K562 (cell line): ENCODE measurements at regions not wholly inside any gene's neighbourhood (a gene's known extent, or its start where the extent isn't known, plus 50 kb on each side); places are given as distances from the start of the nearest gene placed in this dataset.

Experiments
- CCNT2 ChIP-seq: IDR thresholded peaks from 2 replicates; pipeline ENCODE4 v1.6.1; 2011; ENCODE audit warnings: borderline replicate concordance, low read depth, mild to moderate bottlenecking, moderate library complexity, mixed read lengths, low read length; ENCODE audit not compliant: insufficient read length; ENCODE audit errors: extremely low read depth
- SMARCA5 ChIP-seq: fragments of 450-650 bp; IDR thresholded peaks from 2 replicates; pipeline ENCODE4 v1.6.1; 2016
- SPI1 ChIP-seq: IDR thresholded peaks from 2 replicates; pipeline ENCODE4 v1.6.1; 2011; ENCODE audit warnings: low read depth, low read length, control low read depth, borderline replicate concordance
- ZNF408 ChIP-seq: fragments of 250-450 bp; sonication (Bioruptor Pico); IDR thresholded peaks from 2 replicates; pipeline ENCODE4 v1.4.0; 2020; ENCODE audit warnings: low read depth, mild to moderate bottlenecking, moderate library complexity
- ZNF644 ChIP-seq: fragments of 200-800 bp; sonication (Bioruptor generic); IDR thresholded peaks from 2 replicates; pipeline ENCODE4 v1.6.1; 2016; ENCODE audit warnings: low read depth, missing genetic modification characterization, missing compliant biosample characterization
- ZNF76 ChIP-seq: fragments of 250-450 bp; sonication (Bioruptor Pico); IDR thresholded peaks from 2 replicates; pipeline ENCODE4 v1.4.0; 2020; ENCODE audit warnings: mild to moderate bottlenecking, moderate library complexity, borderline replicate concordance
- TF ChIP-seq, protein P1 (sequence below), 2 experiments: fragments of 450-650 bp; IDR thresholded peaks; 2 replicates each; pipeline ENCODE4 v1.6.1; 2016; ENCODE audit warnings: mild to moderate bottlenecking in 2 of 2, borderline replicate concordance in 1 of 2, low read depth in 1 of 2, moderate library complexity in 1 of 2
- TF ChIP-seq, protein P2 (sequence below): fragments of 450-650 bp; IDR thresholded peaks from 2 replicates; pipeline ENCODE4 v1.6.1; 2017; ENCODE audit warnings: antibody characterized with exemption, mild to moderate bottlenecking
- TF ChIP-seq, protein P3 (sequence below), 2 experiments: IDR thresholded peaks; 2 replicates each; pipeline ENCODE4 v1.6.1; 2012; ENCODE audit warnings: improper control_type of control experiment in 2 of 2, low read depth in 2 of 2, low read length in 2 of 2, borderline replicate concordance in 1 of 2
- TF ChIP-seq, protein P4 (sequence below): fragments of 250-450 bp; sonication (Bioruptor Pico); IDR thresholded peaks from 2 replicates; pipeline ENCODE4 v1.5.0; 2020; ENCODE audit warnings: mild to moderate bottlenecking

DNA sequence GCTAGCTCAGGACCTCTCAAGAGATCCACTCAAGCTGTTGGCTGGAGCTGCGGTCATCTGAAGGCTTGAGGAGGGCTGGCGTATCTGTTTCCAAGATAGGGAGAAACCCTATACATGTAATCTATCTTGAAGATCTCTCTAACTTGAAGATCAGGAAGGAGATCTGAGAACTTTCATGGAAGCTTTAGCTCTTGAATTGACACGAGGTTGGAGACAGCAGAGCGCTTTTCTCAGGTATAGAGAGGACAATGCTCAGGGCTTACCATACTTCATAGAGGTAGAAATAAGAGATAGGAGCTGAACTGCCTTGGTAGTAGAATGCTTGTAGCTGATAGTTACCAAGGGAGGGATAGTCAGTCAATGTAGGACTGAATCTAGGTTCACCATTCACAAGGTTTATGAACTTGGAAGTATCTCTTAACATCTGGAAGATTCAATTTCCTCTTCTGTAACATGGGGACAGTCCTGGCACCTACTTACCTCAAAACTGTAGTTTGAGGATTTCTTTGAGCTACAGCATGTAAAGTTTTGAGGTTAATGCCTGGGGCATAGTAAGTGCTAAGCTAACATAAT, 267.0 kb upstream of the MAF start (continued):
- TF ChIP-seq, protein P1, sequence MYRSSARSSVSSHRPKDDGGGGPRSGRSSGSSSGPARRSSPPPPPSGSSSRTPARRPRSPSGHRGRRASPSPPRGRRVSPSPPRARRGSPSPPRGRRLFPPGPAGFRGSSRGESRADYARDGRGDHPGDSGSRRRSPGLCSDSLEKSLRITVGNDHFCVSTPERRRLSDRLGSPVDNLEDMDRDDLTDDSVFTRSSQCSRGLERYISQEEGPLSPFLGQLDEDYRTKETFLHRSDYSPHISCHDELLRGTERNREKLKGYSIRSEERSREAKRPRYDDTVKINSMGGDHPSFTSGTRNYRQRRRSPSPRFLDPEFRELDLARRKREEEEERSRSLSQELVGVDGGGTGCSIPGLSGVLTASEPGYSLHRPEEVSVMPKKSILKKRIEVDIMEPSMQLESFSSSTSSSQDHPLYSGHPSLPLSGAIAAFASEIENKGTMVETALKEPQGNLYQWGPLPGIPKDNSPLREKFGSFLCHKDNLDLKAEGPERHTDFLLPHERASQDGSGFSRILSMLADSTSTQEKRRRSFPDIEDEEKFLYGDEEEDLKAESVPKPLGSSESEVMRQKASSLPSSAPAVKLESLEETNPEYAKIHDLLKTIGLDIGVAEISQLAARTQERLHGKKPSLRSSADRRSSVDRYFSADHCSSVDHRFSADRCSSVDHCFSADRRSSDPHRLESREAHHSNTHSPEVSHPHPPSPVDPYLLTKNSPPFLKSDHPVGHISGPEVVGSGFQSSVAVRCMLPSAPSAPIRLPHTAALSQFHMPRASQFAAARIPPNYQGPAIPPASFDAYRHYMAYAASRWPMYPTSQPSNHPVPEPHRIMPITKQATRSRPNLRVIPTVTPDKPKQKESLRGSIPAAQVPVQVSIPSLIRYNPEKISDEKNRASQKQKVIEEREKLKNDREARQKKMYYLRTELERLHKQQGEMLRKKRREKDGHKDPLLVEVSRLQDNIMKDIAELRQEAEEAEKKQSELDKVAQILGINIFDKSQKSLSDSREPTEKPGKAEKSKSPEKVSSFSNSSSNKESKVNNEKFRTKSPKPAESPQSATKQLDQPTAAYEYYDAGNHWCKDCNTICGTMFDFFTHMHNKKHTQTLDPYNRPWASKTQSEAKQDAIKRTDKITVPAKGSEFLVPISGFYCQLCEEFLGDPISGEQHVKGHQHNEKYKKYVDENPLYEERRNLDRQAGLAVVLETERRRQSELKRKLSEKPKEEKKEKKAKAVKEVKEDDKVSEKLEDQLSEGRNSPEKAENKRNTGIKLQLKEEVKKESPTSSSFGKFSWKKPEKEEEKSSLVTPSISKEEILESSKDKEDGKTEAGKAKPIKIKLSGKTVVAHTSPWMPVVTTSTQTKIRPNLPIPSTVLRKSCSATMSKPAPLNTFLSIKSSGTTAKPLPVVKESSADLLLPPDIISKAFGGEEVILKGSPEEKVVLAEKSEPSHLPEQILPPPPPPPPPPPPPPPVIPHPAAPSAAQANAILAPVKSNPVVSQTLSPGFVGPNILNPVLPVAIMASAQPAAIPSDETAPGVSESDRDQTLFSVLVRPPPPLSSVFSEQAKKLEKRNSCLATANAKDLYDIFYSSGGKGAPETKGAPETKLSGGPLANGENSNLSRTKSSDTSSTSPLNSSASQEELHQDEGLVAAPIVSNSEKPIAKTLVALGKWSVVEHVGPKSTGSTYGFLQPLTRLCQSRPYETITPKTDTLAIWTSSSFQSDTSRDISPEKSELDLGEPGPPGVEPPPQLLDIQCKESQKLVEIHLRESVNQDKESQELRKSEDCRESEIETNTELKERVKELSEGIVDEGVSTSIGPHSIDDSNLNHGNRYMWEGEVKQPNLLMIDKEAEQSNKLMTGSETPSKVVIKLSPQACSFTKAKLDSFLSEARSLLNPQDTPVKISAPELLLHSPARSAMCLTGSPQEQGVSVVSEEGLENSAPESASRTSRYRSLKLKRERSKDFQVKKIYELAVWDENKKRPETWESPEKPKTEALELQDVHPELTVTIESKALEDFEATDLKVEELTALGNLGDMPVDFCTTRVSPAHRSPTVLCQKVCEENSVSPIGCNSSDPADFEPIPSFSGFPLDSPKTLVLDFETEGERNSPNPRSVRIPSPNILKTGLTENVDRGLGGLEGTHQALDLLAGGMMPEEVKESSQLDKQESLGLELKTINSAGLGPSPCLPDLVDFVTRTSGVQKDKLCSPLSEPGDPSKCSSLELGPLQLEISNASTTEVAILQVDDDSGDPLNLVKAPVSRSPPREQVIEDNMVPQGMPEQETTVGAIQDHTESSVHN (IDR thresholded peaks at IDR 0.05; ENCODE audit: borderline replicate concordance in 1 of 2, low read depth in 1 of 2) = no peak
- TF ChIP-seq, protein P2, sequence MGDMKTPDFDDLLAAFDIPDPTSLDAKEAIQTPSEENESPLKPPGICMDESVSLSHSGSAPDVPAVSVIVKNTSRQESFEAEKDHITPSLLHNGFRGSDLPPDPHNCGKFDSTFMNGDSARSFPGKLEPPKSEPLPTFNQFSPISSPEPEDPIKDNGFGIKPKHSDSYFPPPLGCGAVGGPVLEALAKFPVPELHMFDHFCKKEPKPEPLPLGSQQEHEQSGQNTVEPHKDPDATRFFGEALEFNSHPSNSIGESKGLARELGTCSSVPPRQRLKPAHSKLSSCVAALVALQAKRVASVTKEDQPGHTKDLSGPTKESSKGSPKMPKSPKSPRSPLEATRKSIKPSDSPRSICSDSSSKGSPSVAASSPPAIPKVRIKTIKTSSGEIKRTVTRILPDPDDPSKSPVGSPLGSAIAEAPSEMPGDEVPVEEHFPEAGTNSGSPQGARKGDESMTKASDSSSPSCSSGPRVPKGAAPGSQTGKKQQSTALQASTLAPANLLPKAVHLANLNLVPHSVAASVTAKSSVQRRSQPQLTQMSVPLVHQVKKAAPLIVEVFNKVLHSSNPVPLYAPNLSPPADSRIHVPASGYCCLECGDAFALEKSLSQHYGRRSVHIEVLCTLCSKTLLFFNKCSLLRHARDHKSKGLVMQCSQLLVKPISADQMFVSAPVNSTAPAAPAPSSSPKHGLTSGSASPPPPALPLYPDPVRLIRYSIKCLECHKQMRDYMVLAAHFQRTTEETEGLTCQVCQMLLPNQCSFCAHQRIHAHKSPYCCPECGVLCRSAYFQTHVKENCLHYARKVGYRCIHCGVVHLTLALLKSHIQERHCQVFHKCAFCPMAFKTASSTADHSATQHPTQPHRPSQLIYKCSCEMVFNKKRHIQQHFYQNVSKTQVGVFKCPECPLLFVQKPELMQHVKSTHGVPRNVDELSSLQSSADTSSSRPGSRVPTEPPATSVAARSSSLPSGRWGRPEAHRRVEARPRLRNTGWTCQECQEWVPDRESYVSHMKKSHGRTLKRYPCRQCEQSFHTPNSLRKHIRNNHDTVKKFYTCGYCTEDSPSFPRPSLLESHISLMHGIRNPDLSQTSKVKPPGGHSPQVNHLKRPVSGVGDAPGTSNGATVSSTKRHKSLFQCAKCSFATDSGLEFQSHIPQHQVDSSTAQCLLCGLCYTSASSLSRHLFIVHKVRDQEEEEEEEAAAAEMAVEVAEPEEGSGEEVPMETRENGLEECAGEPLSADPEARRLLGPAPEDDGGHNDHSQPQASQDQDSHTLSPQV = peak; percentile 66
- TF ChIP-seq ZNF644 (tag) (peak; percentile 69; the same call in 1 of the 2 replicates), SPI1 (no peak), CCNT2 (no peak), SMARCA5 (no peak), ZNF76 (CRISPR knock-in tag) (no peak; the same call in 1 of the 2 replicates), ZNF408 (CRISPR knock-in tag) (no peak)
- TF ChIP-seq, protein P3, sequence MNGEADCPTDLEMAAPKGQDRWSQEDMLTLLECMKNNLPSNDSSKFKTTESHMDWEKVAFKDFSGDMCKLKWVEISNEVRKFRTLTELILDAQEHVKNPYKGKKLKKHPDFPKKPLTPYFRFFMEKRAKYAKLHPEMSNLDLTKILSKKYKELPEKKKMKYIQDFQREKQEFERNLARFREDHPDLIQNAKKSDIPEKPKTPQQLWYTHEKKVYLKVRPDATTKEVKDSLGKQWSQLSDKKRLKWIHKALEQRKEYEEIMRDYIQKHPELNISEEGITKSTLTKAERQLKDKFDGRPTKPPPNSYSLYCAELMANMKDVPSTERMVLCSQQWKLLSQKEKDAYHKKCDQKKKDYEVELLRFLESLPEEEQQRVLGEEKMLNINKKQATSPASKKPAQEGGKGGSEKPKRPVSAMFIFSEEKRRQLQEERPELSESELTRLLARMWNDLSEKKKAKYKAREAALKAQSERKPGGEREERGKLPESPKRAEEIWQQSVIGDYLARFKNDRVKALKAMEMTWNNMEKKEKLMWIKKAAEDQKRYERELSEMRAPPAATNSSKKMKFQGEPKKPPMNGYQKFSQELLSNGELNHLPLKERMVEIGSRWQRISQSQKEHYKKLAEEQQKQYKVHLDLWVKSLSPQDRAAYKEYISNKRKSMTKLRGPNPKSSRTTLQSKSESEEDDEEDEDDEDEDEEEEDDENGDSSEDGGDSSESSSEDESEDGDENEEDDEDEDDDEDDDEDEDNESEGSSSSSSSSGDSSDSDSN (IDR thresholded peaks at IDR 0.05; ENCODE audit: borderline replicate concordance in 1 of 2, low read depth in 2 of 2, low read length in 2 of 2) = no peak
- TF ChIP-seq, protein P4, sequence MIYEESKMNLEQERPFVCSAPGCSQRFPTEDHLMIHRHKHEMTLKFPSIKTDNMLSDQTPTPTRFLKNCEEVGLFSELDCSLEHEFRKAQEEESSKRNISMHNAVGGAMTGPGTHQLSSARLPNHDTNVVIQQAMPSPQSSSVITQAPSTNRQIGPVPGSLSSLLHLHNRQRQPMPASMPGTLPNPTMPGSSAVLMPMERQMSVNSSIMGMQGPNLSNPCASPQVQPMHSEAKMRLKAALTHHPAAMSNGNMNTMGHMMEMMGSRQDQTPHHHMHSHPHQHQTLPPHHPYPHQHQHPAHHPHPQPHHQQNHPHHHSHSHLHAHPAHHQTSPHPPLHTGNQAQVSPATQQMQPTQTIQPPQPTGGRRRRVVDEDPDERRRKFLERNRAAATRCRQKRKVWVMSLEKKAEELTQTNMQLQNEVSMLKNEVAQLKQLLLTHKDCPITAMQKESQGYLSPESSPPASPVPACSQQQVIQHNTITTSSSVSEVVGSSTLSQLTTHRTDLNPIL (CRISPR knock-in tag) = 0 out of 2 replicates have a peak, but pooled peaks have one; percentile 13
